Stimulated activated CD4-positive, alpha-beta T cell treated with anti-CD3 and anti-CD28 coated beads, Interleukin-4, amount 100 ng/mL, for 1 hour (primary cell): ENCODE measurements at regions not wholly inside any gene's neighbourhood (a gene's known extent, or its start where the extent isn't known, plus 50 kb on each side); places are given as distances from the start of the nearest gene placed in this dataset.
"Not testable (repeated sequence)": the region's sequence is repeated elsewhere in the genome, so short reads cannot be mapped to it uniquely, and the experiment has no call there.

Experiments
- DNase-seq: peaks from one replicate; pipeline ENCODE4 v3.0.0-alpha.2; 2020

DNA sequence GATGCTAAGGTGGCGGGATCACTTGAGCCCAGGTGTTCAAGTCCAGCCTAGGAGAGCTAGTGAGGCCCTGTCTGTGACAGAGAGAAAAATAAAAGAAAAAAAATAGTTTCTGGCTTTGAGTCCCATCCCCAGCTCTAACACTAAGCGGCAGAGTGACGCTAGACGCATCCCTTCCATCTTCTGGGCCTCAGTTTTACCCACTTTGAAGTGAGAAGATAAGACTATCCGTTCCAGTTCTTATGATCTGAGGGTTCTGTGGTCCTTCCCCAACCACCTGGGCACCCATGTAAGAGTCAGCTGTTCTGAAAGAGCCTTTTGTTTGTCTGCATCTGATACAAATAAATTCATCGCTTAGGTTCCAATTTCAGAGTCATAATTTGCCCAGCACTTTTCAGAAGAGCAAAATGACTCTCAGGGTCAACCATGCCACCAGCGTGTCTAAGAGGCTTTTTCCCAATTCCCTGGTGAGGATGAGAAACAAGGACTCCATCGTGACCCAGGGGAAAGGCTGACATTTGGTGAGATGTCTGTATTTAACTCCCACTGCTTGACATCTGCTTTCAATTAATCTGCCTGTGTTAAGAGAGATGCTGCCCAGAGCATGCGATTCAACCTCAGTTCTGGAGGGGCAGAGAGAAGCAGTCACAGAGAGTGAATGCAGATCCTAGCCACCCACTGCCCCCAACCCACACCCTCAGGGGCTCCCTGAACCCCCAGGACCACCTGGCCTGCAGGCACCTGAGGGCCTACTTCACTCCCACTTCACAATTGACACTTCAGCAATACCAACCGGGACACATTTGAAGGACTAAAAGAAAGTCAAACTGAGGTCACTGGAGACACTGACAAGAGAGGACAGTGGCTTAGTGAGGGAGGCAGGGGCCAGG, 131.6 kb upstream of the TOP1 start:
- no peak for DNase-seq

DNA sequence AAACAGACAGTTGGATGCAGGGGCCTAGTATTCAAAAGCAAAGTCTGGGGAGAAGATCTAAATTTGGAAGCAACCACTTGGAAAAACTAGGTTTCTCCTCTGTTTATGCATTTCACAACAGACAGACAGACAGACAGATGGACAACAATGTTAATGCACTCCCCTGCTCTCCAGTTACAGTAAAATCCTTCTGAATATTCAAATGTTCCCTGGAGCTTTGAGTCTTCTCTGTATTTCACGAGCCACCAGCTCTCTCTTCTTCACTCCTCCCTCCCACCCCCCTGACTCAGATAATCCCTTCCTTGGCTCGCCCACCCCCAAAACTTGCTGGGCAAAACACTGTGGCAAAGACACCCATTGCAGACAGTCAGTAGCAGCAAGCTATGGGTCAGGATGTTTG, 129.3 kb upstream of the TOP1 start:
- DNase-seq: no peak

DNA sequence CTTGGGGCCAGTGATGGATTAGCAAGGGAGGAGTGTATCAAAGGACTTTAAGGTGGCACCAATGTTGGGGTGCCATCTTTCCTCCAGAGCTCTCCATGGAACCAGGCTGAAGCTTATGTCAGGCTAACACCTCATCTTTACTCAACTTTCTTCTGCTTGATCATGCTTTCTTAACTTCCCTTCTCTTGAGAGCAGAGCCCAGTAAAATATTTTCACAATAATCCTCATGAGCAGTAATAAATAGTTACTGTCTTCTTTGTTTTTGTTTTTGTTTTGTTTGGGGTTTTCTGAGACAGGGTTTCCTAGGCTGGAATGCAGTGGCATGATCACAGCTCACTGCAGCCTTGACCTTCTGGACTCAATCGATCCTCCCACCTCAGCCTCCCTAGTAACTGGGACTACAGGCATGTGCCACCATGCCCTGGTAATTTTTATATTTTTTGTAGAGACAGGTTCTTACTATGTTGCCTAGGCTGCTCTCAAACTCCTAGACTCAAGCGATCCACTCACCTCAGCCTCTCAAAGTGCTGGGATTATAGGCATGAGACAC, 127.9 kb upstream of the TOP1 start:
- DNase-seq: no peak

DNA sequence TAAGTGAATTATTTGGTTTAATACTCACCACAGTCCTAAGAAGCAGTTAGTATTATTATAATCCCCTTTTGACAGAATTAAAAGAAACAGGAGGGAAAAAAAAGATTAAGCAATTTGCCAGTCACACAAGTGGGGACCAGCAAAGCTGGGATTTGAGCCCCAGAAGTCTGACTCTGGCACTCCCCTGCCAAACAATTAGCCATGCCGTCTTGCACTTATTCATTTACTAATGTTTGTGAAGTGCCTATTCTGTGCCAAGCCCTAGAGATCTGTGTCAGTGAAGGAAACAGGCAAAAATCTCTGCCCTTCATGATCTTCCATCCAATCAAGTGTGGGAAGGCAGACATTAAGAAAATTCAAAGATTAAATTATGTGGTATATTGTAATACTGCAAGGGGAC, 126.0 kb upstream of the TOP1 start:
- no peak for DNase-seq

DNA sequence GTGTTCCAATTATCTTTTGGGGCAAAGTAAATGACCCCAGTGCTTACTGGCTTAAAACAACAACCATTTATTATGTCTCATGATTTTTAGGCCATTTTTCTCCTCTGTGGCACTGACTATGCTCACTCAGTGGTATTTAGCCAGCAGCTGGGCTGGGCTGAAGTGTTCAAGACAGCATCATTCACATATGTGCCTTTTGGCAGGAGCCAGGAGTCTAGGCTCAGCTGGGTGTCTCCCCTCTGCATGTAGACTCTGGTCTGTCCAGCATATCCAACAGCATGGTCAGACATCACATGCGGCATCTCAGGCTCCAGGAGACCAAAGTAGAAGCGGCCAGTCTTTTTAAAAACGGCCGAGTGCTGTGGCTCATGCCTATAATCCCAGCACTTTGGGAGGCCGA, 120.3 kb upstream of the TOP1 start:
- no peak for DNase-seq

DNA sequence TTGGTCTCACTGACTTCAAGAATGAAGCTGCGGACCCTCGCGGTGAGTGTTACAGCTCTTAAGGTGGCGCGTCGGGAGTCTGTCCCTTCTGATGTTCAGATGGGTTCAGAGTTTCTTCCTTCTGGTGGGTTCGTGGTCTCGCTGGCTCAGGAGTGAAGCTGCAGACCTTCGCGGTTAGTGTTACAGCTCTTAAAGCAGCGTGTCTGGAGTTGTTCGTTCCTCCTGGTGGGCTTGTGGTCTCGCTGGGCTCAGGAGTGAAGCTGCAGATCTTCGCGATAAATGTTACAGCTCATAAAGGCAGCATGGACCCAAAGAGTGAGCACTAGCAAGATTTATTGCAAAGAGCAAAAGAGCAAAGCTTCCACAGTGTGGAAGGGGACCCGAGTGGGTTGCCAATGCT, 119.1 kb upstream of the TOP1 start:
- not testable (repeated sequence) for DNase-seq

DNA sequence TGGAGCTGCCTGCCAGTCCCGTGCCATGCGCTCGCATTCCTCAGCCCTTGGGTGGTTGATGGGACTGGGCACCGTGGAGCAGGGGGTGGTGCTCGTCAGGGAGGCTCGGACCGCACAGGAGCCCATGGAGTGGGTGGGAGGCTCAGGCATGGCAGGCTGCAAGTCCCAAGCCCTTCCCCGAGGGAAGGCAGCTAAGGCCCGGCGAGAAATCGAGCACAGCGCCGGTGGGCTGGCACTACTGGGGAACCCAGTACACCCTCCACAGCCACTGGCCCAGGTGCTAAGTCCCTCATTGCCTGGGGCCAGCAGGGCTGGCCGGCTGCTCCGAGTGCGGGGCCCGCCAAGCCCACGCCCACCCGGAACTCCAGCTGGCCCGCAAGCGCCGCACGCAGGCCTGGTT, 118.2 kb upstream of the TOP1 start:
- DNase-seq: not testable (repeated sequence)

DNA sequence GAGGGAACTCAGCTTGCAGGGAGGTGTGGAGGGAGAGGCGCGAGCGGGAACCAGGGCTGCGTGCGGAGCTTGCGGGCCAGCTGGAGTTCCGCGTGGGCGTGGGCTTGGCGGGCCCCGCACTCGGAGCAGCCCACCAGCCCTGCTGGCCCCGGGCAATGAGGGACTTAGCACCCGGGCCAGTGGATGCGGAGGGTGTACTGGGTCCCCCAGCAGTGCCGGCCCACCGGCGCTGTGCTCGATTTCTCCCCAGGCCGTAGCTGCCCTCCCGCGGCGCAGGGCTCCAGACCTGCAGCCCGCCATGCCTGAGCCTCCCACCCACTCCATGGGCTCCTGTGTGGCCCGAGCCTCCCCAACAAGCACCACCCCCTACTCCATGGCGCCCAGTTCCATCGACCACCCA, 117.5 kb upstream of the TOP1 start:
- not testable (repeated sequence) for DNase-seq

DNA sequence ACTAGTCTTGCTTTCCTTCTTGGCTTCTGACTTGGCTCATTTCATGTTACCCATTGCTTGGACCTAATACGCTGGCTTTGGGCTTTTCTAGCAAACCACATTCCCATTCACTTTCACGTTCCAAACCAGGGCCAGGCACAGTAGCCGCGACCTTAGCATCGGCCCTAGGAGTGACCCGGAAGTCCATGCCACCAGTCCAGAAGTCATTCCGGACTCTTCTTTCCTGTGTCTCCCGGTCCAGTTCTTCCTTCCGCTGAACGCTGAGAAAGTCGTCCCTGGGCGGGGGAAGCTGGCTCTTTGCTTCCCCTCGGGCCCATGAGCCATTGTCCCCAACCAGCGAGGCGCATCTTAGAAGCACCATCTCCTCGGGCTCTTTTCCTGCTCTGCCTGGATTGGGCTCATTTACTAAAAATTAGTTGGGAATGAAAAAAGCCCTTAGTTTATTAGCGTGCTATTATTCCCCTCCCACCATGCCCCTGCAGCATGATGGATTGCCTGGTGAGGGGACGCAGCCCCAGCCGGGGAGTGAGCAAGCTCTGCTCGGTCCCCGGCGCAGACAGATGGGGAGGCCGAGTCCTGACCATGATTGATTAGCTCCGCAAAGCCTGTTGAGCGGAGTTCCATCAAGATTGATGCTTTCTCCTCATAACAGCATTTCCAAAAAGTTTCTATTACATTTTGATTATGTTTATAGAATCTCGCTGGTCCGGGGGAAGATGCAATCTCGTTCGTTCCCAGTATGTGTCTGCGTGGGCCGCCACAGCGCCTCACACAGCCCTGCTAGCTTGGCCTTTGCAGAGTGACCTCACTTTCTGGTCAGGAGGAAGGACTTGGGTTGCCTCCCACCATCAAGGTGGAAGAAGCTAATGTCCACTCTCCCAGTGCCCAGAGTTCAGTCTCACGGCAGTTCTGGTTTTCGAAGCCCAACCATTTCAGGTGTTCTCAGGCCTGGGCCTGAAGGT, 115.1 kb upstream of the TOP1 start:
- DNase-seq: no peak

DNA sequence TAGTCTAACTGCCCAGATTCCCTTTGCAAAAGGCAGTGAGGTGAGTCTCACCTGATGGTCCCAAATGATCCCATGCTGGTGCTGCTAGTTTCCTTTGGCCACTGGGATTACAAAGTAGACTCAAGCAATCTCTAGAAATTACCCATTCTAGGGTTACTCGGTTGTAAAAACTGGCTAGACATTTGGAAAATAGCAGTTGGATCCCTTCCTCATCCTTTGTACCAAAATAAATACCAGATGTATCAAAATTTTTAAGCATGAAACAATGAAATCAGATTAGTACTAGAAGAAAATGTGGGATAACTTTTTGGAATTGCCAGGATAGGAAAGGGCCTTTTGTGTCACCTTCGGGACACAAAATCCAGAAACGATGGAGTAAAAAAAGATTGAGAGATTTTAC, 112.9 kb upstream of the TOP1 start:
- no peak for DNase-seq

DNA sequence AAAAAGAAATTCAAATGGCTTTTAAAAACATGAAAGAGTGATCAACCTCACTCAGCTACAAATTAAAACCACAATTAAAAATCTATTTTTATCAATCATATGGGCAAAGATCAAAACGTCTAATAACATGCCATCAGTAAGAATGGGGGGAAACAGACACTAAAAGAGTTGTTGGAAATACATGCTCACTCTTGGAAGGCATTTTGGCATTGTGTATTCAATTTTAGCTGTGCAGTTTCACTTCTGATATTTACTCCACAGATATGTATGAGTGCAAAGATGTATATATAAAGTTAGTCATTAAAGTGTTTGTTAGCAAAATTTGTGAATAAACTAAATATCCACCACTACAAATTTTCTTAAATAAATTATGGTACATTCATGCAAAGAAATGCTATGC, 112.3 kb upstream of the TOP1 start:
- DNase-seq: no peak

DNA sequence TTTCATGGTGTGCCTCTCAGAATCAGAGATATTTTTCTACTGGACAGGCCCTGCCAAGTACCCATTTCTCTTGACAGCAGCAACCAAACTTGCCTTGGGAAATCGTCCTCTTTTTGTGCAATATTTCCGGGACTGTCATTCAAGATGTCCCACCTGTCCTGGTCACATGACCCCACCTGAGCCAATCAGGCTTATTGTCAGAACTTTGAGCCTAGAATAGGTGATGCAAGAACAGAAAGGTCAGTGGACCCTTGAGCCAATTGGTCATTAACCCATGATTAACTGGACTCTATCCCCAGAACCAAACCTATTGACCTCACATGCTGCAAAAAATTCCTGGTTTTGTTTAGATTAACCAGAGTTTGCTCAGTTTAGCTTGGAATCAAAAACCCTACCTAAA, 108.3 kb upstream of the TOP1 start:
- DNase-seq: no peak

DNA sequence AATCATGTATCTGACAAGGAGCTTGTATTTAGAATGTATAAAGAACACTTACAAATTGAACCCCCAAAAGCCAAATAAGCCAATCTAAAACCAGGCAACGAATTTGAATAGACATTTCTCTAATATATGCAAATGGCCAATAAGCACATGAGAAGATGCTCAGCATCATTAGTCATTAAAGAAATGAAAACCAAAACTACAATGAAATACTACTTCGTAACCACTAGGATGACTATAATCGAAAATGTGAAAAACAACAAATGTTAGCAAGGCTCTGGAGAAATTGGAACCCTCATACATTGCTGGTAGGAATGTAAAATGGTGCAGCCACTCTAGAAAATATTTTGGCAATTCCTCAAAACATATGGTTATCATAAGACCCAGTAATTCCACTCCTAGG, 105.8 kb upstream of the TOP1 start:
- DNase-seq: no peak

DNA sequence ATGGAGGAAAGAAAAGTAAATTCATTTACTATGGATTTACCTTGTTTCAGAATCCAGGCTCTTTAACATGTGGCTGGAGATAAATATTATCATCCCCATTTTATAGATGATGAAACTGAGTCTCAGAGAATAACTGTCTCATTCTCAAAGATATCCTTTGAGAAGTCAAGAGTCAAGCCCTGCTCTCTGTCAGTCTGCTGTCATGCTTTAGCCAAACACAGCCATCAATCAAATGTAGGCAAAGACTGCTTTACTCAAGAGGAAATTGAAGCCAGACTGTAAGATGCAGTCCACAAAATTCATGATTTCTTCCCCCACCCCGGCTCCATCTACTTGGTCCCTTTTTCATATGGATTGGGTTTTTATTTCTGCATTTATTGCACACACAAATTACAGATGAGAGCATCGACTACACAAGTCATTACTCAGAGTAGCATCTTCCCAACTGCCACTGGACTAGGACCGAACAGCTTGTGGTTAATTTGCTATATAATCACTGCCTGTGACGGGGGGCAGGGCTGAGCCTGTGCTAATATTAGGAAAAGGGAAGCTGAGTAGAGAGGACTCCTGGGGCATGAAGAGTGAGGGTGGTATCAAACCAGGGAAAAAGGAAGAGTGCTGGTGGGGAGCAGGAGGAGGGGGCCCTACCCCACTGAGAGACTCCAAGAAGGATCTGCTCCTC, 102.7 kb upstream of the TOP1 start:
- no peak for DNase-seq

DNA sequence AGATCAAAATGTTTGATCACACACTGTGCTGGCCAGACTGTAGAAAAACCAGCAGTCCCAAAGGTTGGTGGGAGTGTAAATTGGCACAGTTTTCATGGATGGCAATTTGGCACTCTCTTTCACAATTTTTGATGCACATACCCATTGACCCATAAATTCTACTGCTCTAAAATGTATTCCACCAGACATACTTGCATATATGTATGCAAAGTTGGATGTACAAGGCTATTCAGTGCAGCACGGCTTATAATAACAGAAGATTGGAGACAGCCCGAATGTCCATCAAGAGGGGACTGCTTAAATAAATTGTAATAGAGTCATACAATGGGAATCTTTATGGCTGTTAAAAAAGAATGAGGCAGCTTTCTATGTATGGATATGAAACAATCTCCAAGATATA, 101.7 kb upstream of the TOP1 start:
- no peak for DNase-seq

DNA sequence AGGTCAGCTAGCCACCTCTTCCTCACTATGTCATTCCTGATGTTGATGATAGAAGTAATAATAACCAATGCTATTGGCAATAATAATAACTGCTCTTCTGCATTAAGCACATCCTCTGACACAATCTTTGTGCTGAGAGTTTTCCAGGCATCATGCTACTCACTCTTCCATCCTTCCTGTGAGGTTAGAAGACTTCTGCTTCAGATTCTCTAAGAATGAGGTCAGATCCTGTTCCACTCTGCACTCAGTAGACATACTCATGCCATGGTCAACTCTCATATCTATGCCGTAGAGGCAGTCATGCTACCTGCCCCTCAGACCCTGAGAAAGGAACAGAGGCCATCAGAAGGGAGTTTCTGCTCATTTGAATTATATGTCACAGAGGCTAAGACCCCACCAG, 98.1 kb upstream of the TOP1 start:
- DNase-seq: no peak

DNA sequence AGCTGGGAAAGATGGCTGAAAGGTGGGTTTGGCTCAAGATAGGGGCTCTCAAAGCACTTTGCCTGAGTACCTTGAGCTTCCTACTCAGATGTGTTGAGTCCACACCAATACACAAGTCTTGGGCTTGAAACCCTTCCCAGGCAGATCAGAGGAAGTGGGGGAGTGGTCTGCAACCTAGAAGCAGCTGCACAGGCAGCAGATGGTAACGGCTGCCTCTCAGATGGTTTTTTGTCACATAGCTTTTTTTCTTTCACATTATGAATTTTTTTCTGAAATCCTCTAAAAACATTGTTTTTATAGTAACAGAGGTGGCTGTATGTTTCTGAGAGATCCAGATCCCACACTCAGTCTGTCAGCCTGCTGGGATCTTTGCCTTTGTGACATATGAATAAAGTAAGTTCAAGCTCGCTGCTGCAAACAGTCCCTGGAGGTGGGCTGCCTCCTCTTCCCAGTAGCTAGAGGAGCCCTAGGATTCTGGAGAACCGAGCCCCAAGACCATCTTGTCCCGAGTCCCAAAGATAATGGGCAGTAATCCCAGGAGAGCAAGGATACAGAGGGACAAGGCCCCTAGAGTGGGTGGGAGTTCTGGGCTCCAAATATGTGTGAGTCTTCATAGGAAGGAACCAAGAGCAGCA, 97.1 kb upstream of the TOP1 start:
- no peak for DNase-seq

DNA sequence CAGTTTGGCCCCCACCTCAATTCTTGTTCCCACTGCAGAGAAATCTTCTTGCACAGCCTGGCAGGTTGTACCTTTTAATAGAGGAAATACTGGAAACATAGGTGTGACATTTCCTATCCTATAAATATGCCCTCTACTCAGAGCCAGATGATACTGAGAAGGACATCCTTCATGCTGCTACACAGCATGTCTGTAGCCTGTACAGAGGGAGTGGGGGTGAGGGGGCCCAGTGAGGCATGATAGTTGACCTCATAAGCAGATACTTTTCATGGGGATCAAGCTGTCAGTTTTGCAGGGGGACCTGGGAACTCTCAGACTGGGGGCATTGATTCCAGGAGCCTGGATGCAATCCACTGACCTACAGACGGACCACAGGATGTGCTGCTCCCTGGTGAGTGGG, 96.2 kb upstream of the TOP1 start:
- no peak for DNase-seq

DNA sequence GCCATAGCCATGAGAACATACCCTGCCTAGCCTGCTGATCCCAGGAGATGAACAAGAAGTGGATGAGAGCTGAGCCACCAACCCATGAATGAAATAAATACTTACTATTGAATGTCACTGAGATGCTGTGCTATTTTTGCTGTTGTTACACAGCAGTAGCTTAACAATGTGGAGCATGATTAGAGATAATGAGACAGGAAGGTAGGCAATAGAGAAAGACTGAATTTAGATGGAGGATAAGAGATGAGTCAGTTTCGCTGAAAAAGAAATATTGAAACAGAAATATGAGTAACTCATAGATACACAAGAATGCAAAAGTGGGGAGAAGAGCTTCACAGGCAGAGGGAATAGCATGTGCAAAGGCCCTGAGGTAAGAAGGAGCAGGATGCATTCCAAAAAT, 94.9 kb upstream of the TOP1 start:
- no peak for DNase-seq

DNA sequence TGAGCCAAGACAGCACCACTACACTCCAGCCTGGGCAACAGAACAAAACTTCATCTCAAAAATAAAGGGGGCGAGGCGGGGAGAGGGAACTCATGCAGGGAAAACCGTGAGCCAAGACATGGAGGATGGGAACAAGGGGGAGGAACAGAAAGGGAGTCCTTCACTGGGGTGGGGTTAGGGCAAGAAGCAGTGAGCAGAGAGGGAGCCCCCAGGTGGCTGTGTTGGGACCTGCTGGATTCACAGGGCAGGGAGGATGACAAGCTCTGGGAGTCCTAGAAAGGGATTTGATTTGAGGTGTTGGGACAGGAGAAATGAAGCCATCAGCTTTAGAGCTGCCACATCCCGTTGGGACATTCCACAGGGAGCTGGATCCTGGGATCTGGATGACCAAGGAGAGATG, 90.6 kb upstream of the TOP1 start:
- no peak for DNase-seq

DNA sequence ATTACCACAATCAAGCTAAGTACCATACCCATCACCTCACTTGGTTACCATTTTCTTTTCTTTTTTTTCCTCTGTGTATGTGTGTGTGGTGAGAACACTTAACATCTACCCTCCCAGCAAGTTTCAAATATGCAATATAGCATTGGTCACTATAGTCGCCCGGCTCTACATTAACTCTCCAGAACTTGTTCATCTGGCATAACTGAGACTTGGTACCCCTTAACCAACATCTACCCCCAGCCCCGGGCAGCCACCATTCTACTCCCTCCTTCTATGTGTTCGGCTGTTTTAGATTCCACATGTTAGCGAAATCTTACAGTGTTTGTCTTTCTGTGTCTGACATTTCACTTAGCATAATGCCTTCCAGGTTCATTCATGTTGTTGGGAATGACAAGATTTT, 89.0 kb upstream of the TOP1 start:
- no peak for DNase-seq

DNA sequence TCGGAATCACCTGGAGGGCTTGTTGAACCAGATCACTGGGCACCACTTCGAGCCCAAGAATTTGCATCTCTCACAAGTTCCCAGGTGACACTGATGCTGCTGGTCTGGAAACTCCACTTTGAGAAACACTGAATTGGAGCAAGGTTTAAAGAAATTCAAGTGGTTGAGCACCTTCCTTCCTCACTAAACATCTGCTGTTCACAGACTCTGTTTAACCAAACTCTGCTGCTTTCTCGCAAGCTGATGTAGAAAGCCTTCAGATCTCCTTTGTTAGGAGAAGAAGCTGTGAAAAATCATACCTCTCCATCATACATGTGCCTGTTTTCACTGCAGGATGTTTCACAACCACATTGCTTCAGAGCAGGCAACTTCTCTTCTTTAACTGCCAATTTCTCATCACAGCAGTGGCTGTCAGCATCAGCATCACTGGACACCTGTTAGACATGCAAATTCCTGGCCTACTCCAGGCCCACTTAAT, 87.5 kb upstream of the TOP1 start:
- DNase-seq: no peak

DNA sequence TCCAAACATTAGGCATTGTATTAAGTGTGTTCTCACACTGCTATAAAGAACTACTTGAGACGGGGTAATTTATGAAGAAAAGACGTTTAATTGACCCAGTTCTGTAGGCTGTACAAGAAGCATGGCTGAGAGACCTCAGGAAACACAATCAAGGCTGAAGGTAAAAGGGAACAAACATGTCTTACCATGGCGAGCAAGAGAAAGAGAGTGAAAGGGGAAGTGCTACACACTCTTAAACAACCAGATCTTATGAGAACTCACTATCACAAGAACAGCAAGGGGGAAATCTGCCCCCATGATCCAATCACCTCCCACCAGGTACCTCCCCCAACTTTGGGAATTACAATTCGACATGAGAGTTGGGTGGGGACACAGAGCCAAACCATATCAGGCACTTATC, 86.6 kb upstream of the TOP1 start:
- DNase-seq: no peak
